Epidermal melanocyte (primary cell): ENCODE measurements at regions not wholly inside any gene's neighbourhood (a gene's known extent, or its start where the extent isn't known, plus 50 kb on each side); places are given as distances from the start of the nearest gene placed in this dataset.

Experiments used
- DNase-seq: peaks from one replicate; pipeline ENCODE4 v3.0.0; 2011; ENCODE audit warnings: low spot score; ENCODE audit not compliant: insufficient read length

GRCh38 chr5:73266925-73267765, 94.2 kb downstream of the TMEM174 start:
- no peak for DNase-seq

GRCh38 chr5:73266176-73266738, 93.3 kb downstream of the TMEM174 start:
- no peak for DNase-seq

GRCh38 chr5:73265641-73266040, 92.6 kb downstream of the TMEM174 start:
- DNase-seq: no peak

DNA sequence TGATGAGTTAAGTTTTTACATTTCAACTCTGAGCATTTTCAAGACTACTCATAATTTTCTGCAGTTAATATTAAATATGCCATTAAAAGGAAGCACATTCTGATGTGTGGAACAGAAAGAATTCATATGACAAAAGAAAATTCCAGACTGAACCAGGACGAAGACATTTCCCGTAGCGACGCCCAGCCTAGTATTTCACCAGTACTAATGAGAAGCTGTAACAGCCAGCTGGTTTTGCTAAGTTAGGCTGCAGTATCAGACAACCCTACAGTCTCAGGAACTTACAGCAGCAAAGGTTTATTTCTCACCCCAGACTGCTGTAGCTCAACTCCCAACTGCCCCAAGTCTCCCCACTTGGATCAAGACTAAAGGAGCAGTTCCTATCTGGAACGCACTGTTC, 91.6 kb downstream of the TMEM174 start:
- no peak for DNase-seq

- no peak for DNase-seq
These were observed 90.2 kb downstream of the TMEM174 start for GRCh38 chr5:73263001-73263710.

- no peak for DNase-seq
These were observed 83.9 kb downstream of the TMEM174 start for GRCh38 chr5:73256862-73257261.

DNA sequence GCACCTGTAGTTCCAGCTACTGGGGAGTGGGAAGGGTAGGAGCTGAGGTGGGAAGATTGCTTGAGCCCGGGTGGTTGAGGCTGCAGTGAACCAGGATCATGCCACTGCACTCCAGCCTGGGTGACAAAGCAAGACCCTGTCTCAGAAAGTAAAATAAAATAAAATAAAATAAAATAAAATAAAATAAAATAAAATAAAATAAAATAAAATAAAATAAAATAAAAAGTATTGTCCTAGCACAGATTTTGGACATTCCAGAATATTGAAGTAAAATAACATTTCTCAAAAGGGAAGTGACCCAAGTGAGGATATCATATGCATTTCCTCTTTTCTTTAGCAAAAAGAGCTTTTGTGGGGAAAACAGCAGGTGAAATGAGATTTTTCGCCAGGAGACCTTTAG, 83.5 kb downstream of the TMEM174 start:
- DNase-seq: no peak

- no peak for DNase-seq
These were observed 83.0 kb downstream of the TMEM174 start for GRCh38 chr5:73256012-73256411.

DNA sequence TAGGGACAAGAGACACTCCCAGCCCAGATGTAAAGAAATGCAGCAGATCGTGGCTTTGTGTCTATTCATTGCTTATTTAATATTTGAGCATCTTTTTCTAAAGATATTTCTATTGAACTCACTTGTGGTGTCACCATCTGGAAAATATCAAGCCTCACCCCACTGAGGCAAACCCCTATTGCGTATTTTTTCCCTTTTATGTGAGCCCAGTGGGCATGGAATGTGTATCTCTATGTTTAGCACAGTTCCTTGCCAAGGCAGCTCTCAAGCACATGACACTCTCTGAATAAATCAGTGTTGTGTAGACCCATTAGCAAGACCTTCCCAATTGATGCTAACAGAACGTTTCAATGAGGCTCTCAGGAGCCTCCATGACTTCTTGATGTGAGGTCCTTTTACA, 81.6 kb downstream of the TMEM174 start:
- DNase-seq: no peak

GRCh38 chr5:73253047-73253660, 80.2 kb downstream of the TMEM174 start:
- DNase-seq: no peak

DNA sequence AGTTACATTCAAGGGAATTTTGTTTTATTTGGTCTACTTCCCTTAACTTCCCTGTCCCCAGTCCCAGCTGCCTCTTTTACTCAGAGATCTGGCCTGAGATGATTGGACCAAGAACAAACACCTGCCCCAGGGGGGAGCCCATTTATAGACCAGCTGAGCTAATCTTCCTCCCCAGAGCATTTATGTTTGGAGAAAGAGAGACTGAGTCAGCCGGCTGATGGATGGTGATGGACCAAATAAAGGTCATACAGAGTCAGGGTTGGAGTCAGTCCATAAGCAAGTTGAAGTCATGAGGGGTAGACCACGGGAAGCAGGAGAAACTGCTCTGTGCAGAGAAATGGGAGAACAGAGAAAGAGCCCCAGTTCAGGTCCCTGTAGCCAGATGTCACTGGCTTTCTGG, 77.7 kb downstream of the TMEM174 start:
- DNase-seq: no peak

DNA sequence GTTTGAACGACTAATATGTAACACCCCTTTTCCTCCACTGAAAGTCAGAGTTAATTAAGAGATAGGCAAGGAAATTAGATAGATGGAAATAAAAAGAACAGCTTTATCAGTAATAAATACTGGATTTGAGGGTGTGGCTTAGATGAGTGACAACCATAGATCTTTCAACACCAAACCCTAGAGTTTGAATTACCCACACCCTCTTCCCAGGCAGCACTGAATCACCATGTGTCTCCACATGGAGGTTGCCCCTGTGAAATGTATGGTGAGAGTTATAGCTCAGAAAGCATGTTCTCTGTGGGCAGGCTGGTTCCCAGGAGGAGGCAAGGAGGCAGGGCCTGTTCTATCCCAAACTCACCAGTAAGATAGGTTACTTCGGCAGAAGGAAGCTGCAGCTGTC, 69.7 kb downstream of the TMEM174 start:
- DNase-seq: no peak

GRCh38 chr5:73238873-73239272, 65.9 kb downstream of the TMEM174 start:
- DNase-seq: no peak

DNA sequence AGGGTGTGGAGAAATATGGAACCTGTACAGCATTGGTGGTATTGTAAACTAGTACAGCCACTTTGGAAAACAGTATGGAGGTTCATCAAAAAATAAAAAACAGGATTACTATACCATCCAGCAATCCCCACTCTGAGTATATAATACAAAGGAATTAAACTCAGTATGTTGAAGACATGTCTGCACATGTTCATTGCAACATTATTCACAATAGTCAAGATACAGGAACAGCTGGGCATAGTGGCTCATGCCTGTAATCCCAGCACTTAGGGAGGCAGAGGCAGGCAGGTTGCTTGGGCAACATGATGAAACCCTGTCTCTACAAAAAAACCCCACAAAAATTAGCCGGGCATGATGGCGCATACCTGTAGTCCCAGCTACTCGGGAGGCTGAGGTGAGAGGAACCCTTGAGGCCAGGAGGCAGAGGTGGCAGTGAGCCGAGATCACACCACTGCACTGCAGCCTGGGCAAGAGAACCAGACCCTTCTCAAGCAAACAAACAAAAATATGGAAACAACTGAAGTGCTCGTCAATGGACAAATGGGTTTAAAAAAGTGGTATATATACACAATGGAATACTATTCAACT, 63.6 kb downstream of the TMEM174 start:
- DNase-seq: no peak

DNA sequence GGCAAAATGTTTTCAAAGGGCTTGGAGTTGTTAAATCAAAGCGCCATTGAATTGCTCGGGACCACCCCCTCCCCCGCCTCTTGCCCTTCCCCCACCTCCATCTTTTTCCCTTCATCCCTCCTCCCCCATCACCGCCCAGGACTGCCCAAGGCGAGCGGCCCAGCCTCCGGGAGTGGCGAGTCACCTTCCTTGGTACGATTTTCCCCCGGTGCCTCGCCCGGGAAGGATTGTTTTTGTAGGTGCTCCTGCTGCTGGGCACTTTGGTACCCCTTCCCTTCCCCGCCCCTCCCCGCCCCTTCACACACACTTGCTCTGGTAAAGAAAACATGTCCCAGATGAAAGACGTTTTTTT, 61.2 kb downstream of the TMEM174 start:
- DNase-seq: no peak

- no peak for DNase-seq
These were observed 60.6 kb downstream of the TMEM174 start for GRCh38 chr5:73233461-73234203.

DNA sequence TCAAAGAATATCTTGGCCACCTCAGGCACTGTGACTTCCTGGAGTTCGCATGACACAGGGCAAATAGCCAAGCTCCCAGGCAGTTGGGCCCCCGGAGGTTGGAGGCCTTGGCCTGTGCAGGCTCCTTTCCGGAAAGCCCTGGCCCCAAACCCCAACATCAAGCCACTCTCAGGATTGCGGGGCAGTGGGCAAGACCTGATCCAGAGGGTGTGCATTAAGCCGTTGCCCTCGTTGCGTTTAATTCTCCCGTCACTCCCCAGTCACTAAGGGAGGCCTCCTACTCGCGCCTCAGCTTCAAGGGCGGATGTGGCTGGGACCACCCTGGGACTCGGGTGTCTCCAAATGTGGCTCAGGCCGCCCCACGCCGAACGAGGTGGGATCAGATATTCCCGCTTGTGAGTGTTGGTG, 60.1 kb downstream of the TMEM174 start:
- DNase-seq: no peak

- no peak for DNase-seq
These were observed 59.5 kb downstream of the TMEM174 start for GRCh38 chr5:73232266-73233041.

GRCh38 chr5:73231246-73231778, 58.3 kb downstream of the TMEM174 start:
- DNase-seq: no peak
